Activated CD8-positive, alpha-beta T cell treated with anti-CD3 and anti-CD28 coated beads for 36 hours (primary cell): ENCODE measurements at regions not wholly inside any gene's neighbourhood (a gene's known extent, or its start where the extent isn't known, plus 50 kb on each side); places are given as distances from the start of the nearest gene placed in this dataset.

ENCODE experiments used
- ATAC-seq: fragments of 200-7000 bp; cut with Tn5 transposase; one replicate; pipeline ENCODE4 v1.10.0; 2021; ENCODE audit warnings: mild to moderate bottlenecking, moderate library complexity
- CTCF ChIA-PET: fragments of 350-600 bp; sonication (Branson Sonifier 250); formaldehyde crosslinking; loops from one replicate; lab custom pipeline; 2021; ENCODE audit warnings: antibody characterized with exemption; lab: Charles Lee
- POLR2A ChIA-PET: fragments of 350-600 bp; sonication (Branson Sonifier 250); formaldehyde crosslinking; loops from one replicate; lab custom pipeline; 2021; ENCODE audit warnings: antibody characterized with exemption; lab: Charles Lee
- DNase-seq: peaks from one replicate; pipeline ENCODE4 v3.0.0-alpha.2; 2020
- H3K27ac Mint-ChIP-seq: one replicate; pipeline ENCODE4 v1.8.0; 2021; ENCODE audit warnings: mild to moderate bottlenecking, mixed read lengths
- H3K27me3 Mint-ChIP-seq: one replicate; pipeline ENCODE4 v1.8.0; 2021; ENCODE audit warnings: mixed read lengths
- H3K36me3 Mint-ChIP-seq: one replicate; pipeline ENCODE4 v1.8.0; 2021; ENCODE audit warnings: low read depth, mixed read lengths
- H3K4me1 Mint-ChIP-seq: one replicate; pipeline ENCODE4 v1.8.0; 2021; ENCODE audit warnings: low read depth, mixed read lengths
- H3K4me3 Mint-ChIP-seq: one replicate; pipeline ENCODE4 v1.8.0; 2021; ENCODE audit warnings: mild to moderate bottlenecking, moderate library complexity, mixed read lengths
- H3K9me3 Mint-ChIP-seq: one replicate; pipeline ENCODE4 v1.8.0; 2021; ENCODE audit warnings: mixed read lengths
- CTCF ChIP-seq: fragments of 200-600 bp; IDR thresholded peaks from one replicate; pipeline ENCODE4 v1.8.0; 2022; ENCODE audit warnings: antibody characterized with exemption, mild to moderate bottlenecking
- intact Hi-C: fragments of 100-400 bp; cut with micrococcal nuclease; formaldehyde crosslinking; loops from one replicate; pipeline ENCODE4 v1.10.0; 2022

GRCh38 chr10:78147202-78147601 lies 113.5 kb downstream of the RPS24 start:
- TF ChIP-seq CTCF: no peak
- POLR2A ChIA-PET: no interaction called here
- H3K4me1 Mint-ChIP-seq: no peaks in the 10 kb centered on the region

GRCh38 chr10:78148216-78148960 lies 114.7 kb downstream of the RPS24 start:
- ATAC-seq (no peak), DNase-seq (no peak)
- POLR2A ChIA-PET: no interaction called here
- CTCF ChIA-PET: interaction anchor here (1.0 kb wide), 1 partner anchor 13 kb away, joined by 3 read pairs; no protein-coding TSS in a partner anchor
- intact Hi-C loops: no loop called here
- Mint-ChIP-seq H3K9me3 (no peaks in the 10 kb centered on the region), H3K27ac (no peak overlapping the region), H3K27me3 (peaks cover 4% of the 10 kb centered on the region), H3K4me1 (no peaks in the 10 kb centered on the region), H3K36me3 (no peaks in the 10 kb centered on the region), H3K4me3 (no peak overlapping the region)
- no peak for TF ChIP-seq CTCF

More at GRCh38 chr10:78147202-78147601, 113.5 kb downstream of the RPS24 start:
- Mint-ChIP-seq H3K27ac (no peak overlapping the region), H3K36me3 (no peaks in the 10 kb centered on the region), H3K27me3 (peaks cover 11% of the 10 kb centered on the region), H3K4me3 (no peak overlapping the region), H3K9me3 (no peaks in the 10 kb centered on the region)
- intact Hi-C loops: no loop called here
- ATAC-seq: no peak
- CTCF ChIA-PET: no interaction called here
- DNase-seq: no peak

GRCh38 chr10:78148961-78149612 lies 115.4 kb downstream of the RPS24 start:
- H3K27me3 Mint-ChIP-seq: peaks cover 1% of the 10 kb centered on the region
- no peaks in the 10 kb centered on the region for H3K36me3 Mint-ChIP-seq
- H3K4me3 Mint-ChIP-seq: no peak overlapping the region
- no peak for ATAC-seq
- no peak overlapping the region for H3K27ac Mint-ChIP-seq
- DNase-seq: no peak
- no peaks in the 10 kb centered on the region for H3K9me3 Mint-ChIP-seq
- H3K4me1 Mint-ChIP-seq: no peaks in the 10 kb centered on the region
- ChIA-PET POLR2A (no interaction called here), CTCF (interaction anchor here (1.0 kb wide), 1 partner anchor 12 kb away, joined by 3 read pairs; no protein-coding TSS in a partner anchor)
- TF ChIP-seq CTCF: no peak
- intact Hi-C loops: no loop called here

GRCh38 chr10:78150756-78151155 lies 117.1 kb downstream of the RPS24 start:
- no peak overlapping the region for H3K4me3 Mint-ChIP-seq
- ChIA-PET POLR2A (no interaction called here), CTCF (no interaction called here)
- H3K36me3 Mint-ChIP-seq: no peaks in the 10 kb centered on the region
- TF ChIP-seq CTCF: no peak
- H3K9me3 Mint-ChIP-seq: no peaks in the 10 kb centered on the region
- no peak overlapping the region for H3K27ac Mint-ChIP-seq
- DNase-seq: no peak
- no peak for ATAC-seq
- intact Hi-C loops: no loop called here
- H3K4me1 Mint-ChIP-seq: no peaks in the 10 kb centered on the region
- H3K27me3 Mint-ChIP-seq: no peaks in the 10 kb centered on the region

GRCh38 chr10:78155722-78156121 lies 122.1 kb downstream of the RPS24 start:
- intact Hi-C loops: no loop called here
- no peak overlapping the region for H3K27ac Mint-ChIP-seq
- H3K27me3 Mint-ChIP-seq: no peaks in the 10 kb centered on the region
- H3K4me1 Mint-ChIP-seq: no peaks in the 10 kb centered on the region
- ChIA-PET CTCF (no interaction called here), POLR2A (no interaction called here)
- DNase-seq (no peak), ATAC-seq (no peak)
- H3K9me3 Mint-ChIP-seq: no peaks in the 10 kb centered on the region
- H3K36me3 Mint-ChIP-seq: no peaks in the 10 kb centered on the region
- H3K4me3 Mint-ChIP-seq: no peak overlapping the region
- no peak for TF ChIP-seq CTCF
